SK-N-SH (cell line): ENCODE measurements at regions not wholly inside any gene's neighbourhood (a gene's known extent, or its start where the extent isn't known, plus 50 kb on each side); places are given as distances from the start of the nearest gene placed in this dataset.

Source experiments
- CTCF ChIA-PET: fragments of 300-600, 350-600 bp; formaldehyde crosslinking; extraction: SDS; loops from one replicate; lab custom pipeline; 2021; lab: Yijun Ruan, JAX
- POLR2A ChIA-PET: fragments of 350-600 bp; sonication (Branson Sonifier 250); formaldehyde crosslinking; extraction: SDS; loops from one replicate; lab custom pipeline; 2020; ENCODE audit warnings: antibody characterized with exemption, inconsistent platforms; lab: Yijun Ruan, JAX
- DNase-seq: peaks from one replicate; pipeline ENCODE4 v3.0.0; 2012
- H2AFZ ChIP-seq: fragments of 200-600 bp; sonication (generic); 2 replicates; pipeline ENCODE4 v1.8.1; 2016; ENCODE audit warnings: antibody characterized with exemption, mild to moderate bottlenecking, low read depth
- H3F3A ChIP-seq: fragments of 200-600 bp; sonication (generic); replicated peaks from 2 replicates; pipeline ENCODE3; 2016; ENCODE audit warnings: antibody characterized with exemption, mild to moderate bottlenecking; ENCODE audit not compliant: insufficient read depth
- H3K27ac ChIP-seq, 2 experiments: fragments of 200-500 bp in 1 of 2; fragments of 200-600 bp in 1 of 2; sonication (Bioruptor generic) in 1 of 2; sonication (generic), shearing (Covaris generic) in 1 of 2; 2 replicates each; pipeline versions ENCODE4 v1.5.1 to v1.6.1; 2014 to 2016; ENCODE audit warnings: low read depth in 2 of 2, inconsistent platforms in 1 of 2, low read length in 1 of 2, mild to moderate bottlenecking in 1 of 2, mixed read lengths in 1 of 2
- H3K27me3 ChIP-seq: fragments of 200-600 bp; sonication (generic), shearing (Covaris generic); 2 replicates; pipeline ENCODE4 v1.6.1; 2016; ENCODE audit warnings: mixed run types; ENCODE audit not compliant: insufficient read depth
- H3K36me3 ChIP-seq, 2 experiments: fragments of 200-500 bp in 1 of 2; fragments of 200-600 bp in 1 of 2; sonication (Bioruptor generic) in 1 of 2; sonication (generic) in 1 of 2; replicated peaks in 1 of 2; 2 replicates each; pipeline versions ENCODE3 to v1.5.1; 2014 to 2016; ENCODE audit warnings: low read length in 1 of 2, mild to moderate bottlenecking in 1 of 2; ENCODE audit not compliant: insufficient read depth in 2 of 2, control insufficient read depth in 1 of 2
- H3K4me1 ChIP-seq, 2 experiments: fragments of 200-500 bp in 1 of 2; fragments of 200-600 bp in 1 of 2; sonication (Bioruptor generic) in 1 of 2; sonication (generic), shearing (Covaris generic) in 1 of 2; 2 replicates each; pipeline versions ENCODE4 v1.5.1 to v1.6.1; 2014 to 2016; ENCODE audit warnings: low read depth in 1 of 2, low read length in 1 of 2, mixed run types in 1 of 2; ENCODE audit not compliant: insufficient read depth in 2 of 2, control insufficient read depth in 1 of 2
- H3K4me2 ChIP-seq: fragments of 200-600 bp; sonication (generic), shearing (Covaris generic); 2 replicates; pipeline ENCODE4 v1.6.1; 2017; ENCODE audit warnings: mixed run types
- H3K4me3 ChIP-seq, 2 experiments: fragments of 200-500 bp in 1 of 2; fragments of 200-600 bp in 1 of 2; sonication (Bioruptor generic) in 1 of 2; sonication (generic), shearing (Covaris generic) in 1 of 2; 2 replicates each; pipeline versions ENCODE4 v1.5.1 to v1.8.1; 2014 to 2016; ENCODE audit warnings: low read depth in 2 of 2, inconsistent platforms in 1 of 2, low read length in 1 of 2, mild to moderate bottlenecking in 1 of 2, mixed read lengths in 1 of 2, moderate library complexity in 1 of 2
- H3K79me2 ChIP-seq: fragments of 200-600 bp; sonication (generic); 2 replicates; pipeline ENCODE4 v1.8.1; 2017; ENCODE audit warnings: mild to moderate bottlenecking; ENCODE audit not compliant: insufficient read depth
- H3K9ac ChIP-seq: fragments of 200-600 bp; sonication (generic); 2 replicates; pipeline ENCODE4 v1.6.1; 2017; ENCODE audit warnings: mixed run types
- H3K9me2 ChIP-seq: fragments of 200-600 bp; sonication (generic); 2 replicates; pipeline ENCODE4 v1.6.1; 2017; ENCODE audit warnings: mixed run types
- H3K9me3 ChIP-seq: fragments of 200-600 bp; sonication (generic); 2 replicates; pipeline ENCODE4 v1.6.1; 2017; ENCODE audit warnings: mixed run types, mild to moderate bottlenecking, moderate library complexity
- H4K20me1 ChIP-seq: fragments of 200-600 bp; sonication (generic); 2 replicates; pipeline ENCODE4 v1.6.1; 2017; ENCODE audit warnings: mild to moderate bottlenecking, mixed run types; ENCODE audit not compliant: insufficient read depth
- CHD2 ChIP-seq: fragments of 150-350 bp; IDR thresholded peaks from 2 replicates; pipeline ENCODE4 v1.6.1; 2018; ENCODE audit warnings: low read length; ENCODE audit not compliant: partially characterized antibody
- ELF1 ChIP-seq: IDR thresholded peaks from 2 replicates; pipeline ENCODE4 v1.4.0; 2012
- EZH2phosphoT487 ChIP-seq: fragments of 200-600 bp; sonication (generic); IDR thresholded peaks from 2 replicates; pipeline ENCODE4 v1.6.1; 2017; ENCODE audit warnings: low read depth, mixed run types, mild to moderate bottlenecking, antibody characterized with exemption, moderate library complexity, borderline replicate concordance
- FOSL2 ChIP-seq: IDR thresholded peaks from 2 replicates; pipeline ENCODE4 v1.4.0; 2012; ENCODE audit warnings: low read depth, mild to moderate bottlenecking, moderate library complexity, borderline replicate concordance
- GABPA ChIP-seq: IDR thresholded peaks from 2 replicates; pipeline ENCODE4 v1.4.0; 2012; ENCODE audit warnings: low read depth, mild to moderate bottlenecking
- POLR2AphosphoS5 ChIP-seq: IDR thresholded peaks from 2 replicates; pipeline ENCODE4 v1.6.1; 2012; ENCODE audit warnings: low read depth, low read length
- RCOR1 ChIP-seq: fragments of 150-350 bp; IDR thresholded peaks from 2 replicates; pipeline ENCODE4 v1.6.1; 2017; ENCODE audit warnings: antibody characterized with exemption, low read length
- RFX5 ChIP-seq: IDR thresholded peaks from 2 replicates; pipeline ENCODE4 v1.6.1; 2012; ENCODE audit warnings: mild to moderate bottlenecking, improper control_type of control experiment, low read length
- RXRA ChIP-seq: IDR thresholded peaks from 2 replicates; pipeline ENCODE4 v1.4.0; 2012; ENCODE audit warnings: low read depth, mild to moderate bottlenecking, borderline replicate concordance
- SIN3A ChIP-seq: IDR thresholded peaks from 2 replicates; pipeline ENCODE4 v1.6.1; 2012; ENCODE audit warnings: low read depth, mild to moderate bottlenecking, low read length, moderate library complexity, borderline replicate concordance
- YY1 ChIP-seq: IDR thresholded peaks from 2 replicates; pipeline ENCODE4 v1.4.0; 2012; ENCODE audit warnings: low read depth, mild to moderate bottlenecking
- WGBS: methylation state at CpG from one replicate; pipeline ENCODE4 v1.1.6; 2017; ENCODE audit warnings: low lambda C conversion rate; 5-methylcytosine and 5-hydroxymethylcytosine counted together
- TF ChIP-seq, protein P1 (sequence below): IDR thresholded peaks from 2 replicates; pipeline ENCODE4 v1.4.0; 2012; ENCODE audit warnings: low read depth, borderline replicate concordance

GRCh38 chr6:37104824-37105147 is 65.2 kb upstream of the PIM1 start:
- ChIA-PET POLR2A (no interaction called here), CTCF (interaction anchor here (1.3 to 4.5 kb wide), 4 partner anchors 11 to 83 kb away, joined by 3 to 29 read pairs (median 15); partner anchors contain the start of gene PIM1)
- Histone ChIP-seq H3K27me3 (no peaks in the 10 kb centered on the region), H3K4me1 (peaks cover 18 to 27% of the 10 kb centered on the region in 2 experiments), H3K9ac (no peak overlapping the region), H3F3A (peaks cover 6% of the 10 kb centered on the region), H3K36me3 (no peaks in the 10 kb centered on the region), H3K4me3 (no peak overlapping the region), H3K9me2 (no peaks in the 10 kb centered on the region), H2AFZ (no peak overlapping the region), H3K27ac (peak overlapping the region in 1 of 2 experiments; percentile 4; a peak in 1 of 4 replicates), H4K20me1 (no peaks in the 10 kb centered on the region), H3K4me2 (no peak overlapping the region), H3K9me3 (no peaks in the 10 kb centered on the region), H3K79me2 (no peaks in the 10 kb centered on the region)
- TF ChIP-seq, protein P1, sequence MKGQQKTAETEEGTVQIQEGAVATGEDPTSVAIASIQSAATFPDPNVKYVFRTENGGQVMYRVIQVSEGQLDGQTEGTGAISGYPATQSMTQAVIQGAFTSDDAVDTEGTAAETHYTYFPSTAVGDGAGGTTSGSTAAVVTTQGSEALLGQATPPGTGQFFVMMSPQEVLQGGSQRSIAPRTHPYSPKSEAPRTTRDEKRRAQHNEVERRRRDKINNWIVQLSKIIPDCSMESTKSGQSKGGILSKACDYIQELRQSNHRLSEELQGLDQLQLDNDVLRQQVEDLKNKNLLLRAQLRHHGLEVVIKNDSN, result no peak
- TF ChIP-seq YY1 (no peak), EZH2phosphoT487 (no peak), GABPA (no peak)
- 89% methylated on average over 2 of the region's 2 CpGs for WGBS
- DNase-seq, result no peak

DNA sequence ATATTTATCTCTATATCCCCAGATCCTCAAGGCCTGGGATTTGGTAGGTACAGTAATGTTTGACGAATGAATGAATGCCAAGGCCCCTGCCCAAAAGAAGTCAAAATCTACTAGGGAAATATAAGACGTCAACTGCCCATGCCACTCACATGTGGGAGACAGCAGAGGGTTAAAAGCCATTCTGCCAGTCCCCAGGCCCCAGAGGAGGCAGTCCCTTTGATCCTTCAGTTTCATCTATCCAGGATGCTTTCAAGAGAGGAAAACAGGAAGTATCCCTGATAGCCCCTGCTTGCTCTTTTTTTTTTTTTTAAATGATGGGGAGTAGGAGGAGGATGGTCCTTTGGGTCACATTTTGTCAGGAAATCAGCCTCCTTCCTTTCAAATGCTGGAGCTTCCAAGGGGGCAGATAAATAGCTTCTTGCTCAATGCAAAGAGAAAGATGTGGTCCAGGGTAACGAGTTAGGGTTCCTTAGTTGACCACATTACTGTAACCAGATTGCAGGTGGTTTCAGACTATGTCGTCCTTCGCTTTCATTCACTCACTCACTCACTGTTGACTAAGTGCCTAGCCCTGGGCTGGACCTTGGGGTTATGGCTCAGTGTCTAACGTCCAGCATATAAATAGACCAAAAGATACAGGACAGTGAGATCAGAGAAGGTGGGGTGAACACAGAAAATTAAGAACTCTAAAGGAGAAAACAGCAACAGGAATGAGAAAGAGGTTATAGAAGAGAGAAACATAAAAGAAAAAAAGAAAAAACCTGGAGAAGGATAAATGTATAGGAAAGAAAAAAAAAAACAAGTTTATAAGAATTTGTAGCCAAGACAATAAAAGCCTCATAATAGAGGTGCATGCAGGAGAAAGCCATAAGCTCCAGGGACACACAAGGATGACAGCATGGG is 64.6 kb upstream of the PIM1 start:
- peak; percentile 39 for DNase-seq
- POLR2A ChIA-PET, result no interaction called here
- Histone ChIP-seq H3K79me2 (no peaks in the 10 kb centered on the region), H3K36me3 (no peaks in the 10 kb centered on the region), H3K27me3 (no peaks in the 10 kb centered on the region), H3K9me3 (no peaks in the 10 kb centered on the region), H3K9ac (no peak overlapping the region), H3K27ac (peak overlapping the region in 1 of 2 experiments; percentile 4; a peak in 1 of 4 replicates), H3F3A (peaks cover 6% of the 10 kb centered on the region), H3K4me2 (no peak overlapping the region), H4K20me1 (no peaks in the 10 kb centered on the region), H3K4me3 (no peak overlapping the region), H2AFZ (no peak overlapping the region), H3K4me1 (peaks cover 18 to 33% of the 10 kb centered on the region in 2 experiments), H3K9me2 (no peaks in the 10 kb centered on the region)
- WGBS, result 92% methylated on average over 6 of the region's 6 CpGs
- TF ChIP-seq RCOR1 (no peak), EZH2phosphoT487 (no peak), CHD2 (no peak), RXRA (no peak), GABPA (no peak), POLR2AphosphoS5 (no peak), SIN3A (no peak), RFX5 (no peak)
- CTCF ChIA-PET, result interaction anchor here (1.3 to 4.5 kb wide), 4 partner anchors 10 to 84 kb away, joined by 3 to 29 read pairs (median 15); partner anchors contain the start of gene PIM1

DNA sequence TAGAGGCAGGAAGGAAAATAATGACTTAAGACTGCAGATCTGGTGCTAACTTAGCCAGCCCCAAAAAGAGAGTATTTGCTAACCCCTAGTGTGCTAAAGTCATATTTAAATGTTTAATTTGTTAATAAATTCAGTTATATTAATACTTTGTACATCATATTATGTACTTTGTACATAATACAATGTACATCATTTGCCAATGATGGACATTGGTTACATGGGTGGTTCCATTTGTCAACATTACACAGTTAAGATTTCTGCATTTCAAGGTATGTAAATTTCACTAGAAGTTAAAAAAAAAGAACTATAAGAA is 63.9 kb upstream of the PIM1 start:
- no peak overlapping the region for H3K27ac ChIP-seq
- peaks cover 6% of the 10 kb centered on the region for H3F3A ChIP-seq
- CTCF ChIA-PET, result interaction anchor here (4.5 kb wide), 1 partner anchor 55 kb away, joined by 29 read pairs; no protein-coding TSS in a partner anchor
- H3K9me2 ChIP-seq, result no peaks in the 10 kb centered on the region
- no peaks in the 10 kb centered on the region for H3K36me3 ChIP-seq
- H3K4me1 ChIP-seq, result peaks cover 18 to 37% of the 10 kb centered on the region in 2 experiments
- no peak overlapping the region for H2AFZ ChIP-seq
- H3K27me3 ChIP-seq, result no peaks in the 10 kb centered on the region
- H4K20me1 ChIP-seq, result no peaks in the 10 kb centered on the region
- no peak for TF ChIP-seq ELF1
- TF ChIP-seq GABPA, result no peak
- TF ChIP-seq FOSL2, result no peak
- H3K9ac ChIP-seq, result no peak overlapping the region
- H3K4me2 ChIP-seq, result no peak overlapping the region
- no peaks in the 10 kb centered on the region for H3K79me2 ChIP-seq
- no peak overlapping the region for H3K4me3 ChIP-seq
- DNase-seq, result no peak
- no peaks in the 10 kb centered on the region for H3K9me3 ChIP-seq
- POLR2A ChIA-PET, result no interaction called here
